Gastrocnemius medialis (tissue), 4 donors: ENCODE measurements at regions not wholly inside any gene's neighbourhood (a gene's known extent, or its start where the extent isn't known, plus 50 kb on each side); places are given as distances from the start of the nearest gene placed in this dataset.

ENCODE experiments used
- ATAC-seq, 2 donors: fragments of 150-250 bp; one replicate each; pipeline ENCODE4 v1.9.1; 2016
- DNase-seq, 2 donors: peaks; one replicate each; pipeline ENCODE4 v3.0.0-alpha.2; 2019
- H3K27ac ChIP-seq, 4 donors: fragments of 200-600 bp; sonication (generic); 1 replicate in 1 of 4; 2 replicates in 3 of 4; pipeline ENCODE4 v1.5.1; 2016 to 2018; ENCODE audit warnings: mild to moderate bottlenecking in 2 of 4, moderate library complexity in 1 of 4
- H3K27me3 ChIP-seq, 3 donors: fragments of 200-600 bp; sonication (generic) in 2 of 3; 1 replicate in 1 of 3; 2 replicates in 2 of 3; pipeline versions ENCODE4 v1.5.1 to v1.6.0; 2016 to 2019; ENCODE audit warnings: mild to moderate bottlenecking in 1 of 3, moderate library complexity in 1 of 3
- H3K36me3 ChIP-seq, 2 donors: fragments of 200-600 bp; sonication (generic) in 1 of 2; one replicate each; pipeline ENCODE4 v1.5.1; 2017 to 2018
- H3K4me1 ChIP-seq, 2 donors: fragments of 200-600 bp; sonication (generic) in 1 of 2; one replicate each; pipeline ENCODE4 v1.5.1; 2016 to 2017; ENCODE audit warnings: mild to moderate bottlenecking in 2 of 2
- H3K4me3 ChIP-seq, 4 donors: fragments of 200-600 bp; sonication (generic) in 3 of 4; 1 replicate in 1 of 4; 2 replicates in 3 of 4; pipeline ENCODE4 v1.5.1; 2016 to 2019; ENCODE audit warnings: mild to moderate bottlenecking in 2 of 4
- H3K9me3 ChIP-seq, 3 donors: fragments of 200-600 bp; sonication (generic) in 2 of 3; 1 replicate in 1 of 3; 2 replicates in 2 of 3; pipeline ENCODE4 v1.5.1; 2016 to 2019
- CTCF ChIP-seq, 5 experiments: fragments of 450-650 bp in 3 of 5; fragments of 200-600 bp in 2 of 5; sonication (generic) in 2 of 5; IDR thresholded peaks in 4 of 5; conservative IDR thresholded peaks in 1 of 5; 1 replicate in 4 of 5; 2 replicates in 1 of 5; pipeline ENCODE4 v1.5.1; 2016 to 2019; ENCODE audit warnings: antibody characterized with exemption in 5 of 5, mild to moderate bottlenecking in 3 of 5, moderate library complexity in 3 of 5
- POLR2A ChIP-seq, 2 donors: fragments of 450-650 bp; IDR thresholded peaks; one replicate each; pipeline ENCODE4 v1.6.1; 2017; ENCODE audit warnings: antibody characterized with exemption in 2 of 2, mild to moderate bottlenecking in 2 of 2, moderate library complexity in 2 of 2
- in situ Hi-C, 4 donors: fragments of 200-750 bp; cut with MboI; loops; one replicate each; pipeline versions ENCODE4 v1.15.0 to v1.8.0; 2017; ENCODE audit warnings: low sequenced_read_pairs in 4 of 4
- intact Hi-C: fragments of 100-400 bp; cut with DNase I; formaldehyde crosslinking; loops from one replicate; pipeline ENCODE4 v1.15.1; 2023; ENCODE audit warnings: low total_unique reads

GRCh38 chr20:48164034-48164433, 378.8 kb upstream of the SULF2 start:
- Histone ChIP-seq H3K27me3 (peaks cover 0 to 18% (median 14%) of the 10 kb centered on the region in 3 donors), H3K9me3 (no peaks in the 10 kb centered on the region), H3K27ac (no peak overlapping the region), H3K4me3 (no peak overlapping the region), H3K36me3 (no peaks in the 10 kb centered on the region), H3K4me1 (no peaks in the 10 kb centered on the region)
- intact Hi-C loops: no loop called here
- in situ Hi-C loops: no loop called here
- ATAC-seq (no peak), DNase-seq (no peak)
- TF ChIP-seq POLR2A (IDR thresholded peaks at IDR 0.05) (no peak), CTCF (IDR thresholded peaks at IDR 0.05 in 4 of 5, conservative IDR thresholded peaks at IDR 0.05 in 1 of 5) (no peak)

DNA sequence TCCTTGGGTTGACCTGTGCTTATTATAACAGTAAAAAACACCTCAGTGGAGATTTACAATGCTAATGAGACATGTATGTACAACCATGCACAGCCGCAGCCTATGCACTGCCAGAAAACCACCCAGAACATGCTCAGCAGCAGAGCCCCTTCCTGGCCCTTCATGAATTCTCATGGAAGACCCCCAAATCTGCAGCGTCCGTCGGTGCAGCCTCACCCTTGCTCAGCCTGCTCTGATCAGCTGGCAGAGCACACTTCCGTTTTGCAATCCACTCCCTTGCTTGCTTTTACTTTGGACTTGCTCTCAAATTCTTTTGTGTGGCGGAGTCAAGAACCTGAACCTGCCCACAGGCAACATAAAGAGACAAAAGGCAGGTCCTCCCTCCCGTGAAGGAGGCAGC, 378.2 kb upstream of the SULF2 start:
- TF ChIP-seq POLR2A (IDR thresholded peaks at IDR 0.05) (no peak), CTCF (IDR thresholded peaks at IDR 0.05 in 4 of 5, conservative IDR thresholded peaks at IDR 0.05 in 1 of 5) (no peak)
- no peak overlapping the region for H3K4me3 ChIP-seq
- intact Hi-C loops: no loop called here
- H3K4me1 ChIP-seq: no peaks in the 10 kb centered on the region
- no peaks in the 10 kb centered on the region for H3K36me3 ChIP-seq
- ATAC-seq: no peak
- no peaks in the 10 kb centered on the region for H3K9me3 ChIP-seq
- H3K27me3 ChIP-seq: peaks cover 0 to 18% (median 14%) of the 10 kb centered on the region in 3 donors
- DNase-seq: no peak
- in situ Hi-C loops: no loop called here
- H3K27ac ChIP-seq: no peak overlapping the region

DNA sequence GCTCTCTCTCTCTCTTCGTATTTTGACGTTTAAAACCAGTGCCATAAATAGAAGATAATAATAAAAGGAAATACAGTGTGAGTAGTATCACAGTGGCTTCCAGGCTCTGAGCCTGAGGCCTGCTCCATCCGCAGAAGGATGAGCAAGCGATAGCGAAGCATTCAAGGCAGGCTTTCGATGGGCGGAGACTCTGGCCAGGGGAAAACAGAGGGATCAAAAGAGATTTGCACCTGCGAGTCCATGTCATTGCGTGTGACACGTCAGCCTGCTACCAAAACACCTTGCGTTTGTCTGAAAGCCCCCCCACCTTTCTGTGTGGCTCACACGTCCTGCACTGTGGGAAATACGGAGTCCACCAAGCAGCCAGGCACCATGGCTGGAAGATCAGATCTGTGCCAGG, 377.3 kb upstream of the SULF2 start:
- Histone ChIP-seq H3K27me3 (peaks cover 0 to 18% (median 14%) of the 10 kb centered on the region in 3 donors), H3K9me3 (no peaks in the 10 kb centered on the region), H3K36me3 (no peaks in the 10 kb centered on the region), H3K27ac (no peak overlapping the region), H3K4me1 (no peaks in the 10 kb centered on the region), H3K4me3 (no peak overlapping the region)
- no peak for ATAC-seq
- in situ Hi-C loops (no loop called here), intact Hi-C loops (no loop called here)
- TF ChIP-seq POLR2A (IDR thresholded peaks at IDR 0.05): no peak
- no peak for TF ChIP-seq CTCF (IDR thresholded peaks at IDR 0.05 in 4 of 5, conservative IDR thresholded peaks at IDR 0.05 in 1 of 5)
- no peak for DNase-seq

DNA sequence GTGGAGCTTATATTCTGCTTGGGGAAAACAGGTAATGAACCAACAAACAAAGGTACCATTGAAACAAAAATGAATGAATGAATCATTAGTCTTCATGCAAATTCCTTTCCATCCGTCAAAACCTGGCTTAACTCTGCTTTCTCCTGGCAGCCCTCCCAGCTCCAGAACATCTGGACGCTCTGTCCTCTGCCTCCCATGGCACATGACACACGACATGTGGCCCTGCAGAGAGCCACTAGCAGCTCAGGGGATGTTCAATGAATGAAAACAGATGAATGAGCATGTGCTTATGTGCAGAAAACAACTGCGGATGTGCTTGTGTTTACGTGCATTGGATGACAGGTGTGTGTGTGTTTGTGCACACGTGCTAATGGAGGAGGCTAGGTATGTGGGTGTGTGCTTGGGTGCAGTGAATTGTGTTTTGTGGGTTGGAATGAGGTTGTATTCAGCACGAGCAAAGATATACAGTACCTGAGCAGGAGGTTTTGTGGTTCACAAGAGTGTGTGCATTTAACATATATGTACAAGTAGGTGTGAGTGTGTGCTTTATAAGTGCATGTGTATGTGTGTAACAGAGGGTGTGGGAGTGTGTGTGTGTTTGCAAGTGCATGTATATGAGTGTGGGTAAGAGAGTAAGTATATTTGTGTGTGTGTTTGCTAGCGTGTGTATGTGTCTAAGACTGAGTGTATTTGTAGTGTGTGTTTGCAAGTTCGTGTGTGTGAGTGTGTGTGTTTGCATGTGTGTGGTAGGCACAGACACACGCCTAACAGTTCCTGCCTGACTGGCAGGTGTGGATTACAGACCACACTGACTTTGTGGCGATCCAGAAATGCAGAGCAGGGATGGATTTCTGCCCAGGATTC, 374.1 kb upstream of the SULF2 start:
- intact Hi-C loops: no loop called here
- H3K9me3 ChIP-seq: no peaks in the 10 kb centered on the region
- H3K4me3 ChIP-seq: no peak overlapping the region
- no peak overlapping the region for H3K27ac ChIP-seq
- H3K27me3 ChIP-seq: peaks cover 0 to 1% (median under 1%) of the 10 kb centered on the region in 3 donors
- DNase-seq: no peak
- no peak for ATAC-seq
- TF ChIP-seq CTCF (IDR thresholded peaks at IDR 0.05 in 4 of 5, conservative IDR thresholded peaks at IDR 0.05 in 1 of 5) (no peak), POLR2A (IDR thresholded peaks at IDR 0.05) (no peak)
- in situ Hi-C loops: no loop called here
- H3K4me1 ChIP-seq: no peaks in the 10 kb centered on the region
- no peaks in the 10 kb centered on the region for H3K36me3 ChIP-seq
